22Rv1 (cell line): ENCODE measurements at regions not wholly inside any gene's neighbourhood (a gene's known extent, or its start where the extent isn't known, plus 50 kb on each side); places are given as distances from the start of the nearest gene placed in this dataset.

Experiments used
- H3K27ac ChIP-seq: fragments of 450-650 bp; 2 replicates; pipeline ENCODE4 v1.5.1; 2017
- ZFX ChIP-seq: fragments of 450-650 bp; IDR thresholded peaks from 2 replicates; pipeline ENCODE4 v1.6.1; 2017; ENCODE audit warnings: antibody characterized with exemption, borderline replicate concordance
- TF ChIP-seq, protein P1 (sequence below): fragments of 450-650 bp; IDR thresholded peaks from 2 replicates; pipeline ENCODE4 v1.5.1; 2017; ENCODE audit warnings: mild to moderate bottlenecking

DNA sequence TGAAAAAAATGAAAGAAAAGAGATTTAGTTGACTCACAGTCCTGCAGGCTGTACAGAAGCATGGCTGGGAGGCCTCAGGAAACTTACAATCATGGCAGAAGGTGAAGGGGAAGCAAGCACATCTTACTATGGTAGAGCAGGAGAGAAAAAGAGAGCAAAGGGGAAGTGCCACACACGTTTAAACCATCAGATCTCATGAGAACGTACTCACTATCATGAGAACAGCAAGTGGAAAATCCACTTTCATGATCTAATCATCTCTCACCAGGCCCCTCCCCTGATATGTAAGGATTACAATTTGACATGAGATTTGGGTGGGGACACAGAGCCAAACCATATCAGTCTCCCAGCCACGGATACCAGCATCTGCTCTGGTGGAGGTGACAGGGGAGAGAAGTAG is 50.8 kb upstream of the CPOX start:
- no peak for TF ChIP-seq ZFX
- TF ChIP-seq, protein P1, sequence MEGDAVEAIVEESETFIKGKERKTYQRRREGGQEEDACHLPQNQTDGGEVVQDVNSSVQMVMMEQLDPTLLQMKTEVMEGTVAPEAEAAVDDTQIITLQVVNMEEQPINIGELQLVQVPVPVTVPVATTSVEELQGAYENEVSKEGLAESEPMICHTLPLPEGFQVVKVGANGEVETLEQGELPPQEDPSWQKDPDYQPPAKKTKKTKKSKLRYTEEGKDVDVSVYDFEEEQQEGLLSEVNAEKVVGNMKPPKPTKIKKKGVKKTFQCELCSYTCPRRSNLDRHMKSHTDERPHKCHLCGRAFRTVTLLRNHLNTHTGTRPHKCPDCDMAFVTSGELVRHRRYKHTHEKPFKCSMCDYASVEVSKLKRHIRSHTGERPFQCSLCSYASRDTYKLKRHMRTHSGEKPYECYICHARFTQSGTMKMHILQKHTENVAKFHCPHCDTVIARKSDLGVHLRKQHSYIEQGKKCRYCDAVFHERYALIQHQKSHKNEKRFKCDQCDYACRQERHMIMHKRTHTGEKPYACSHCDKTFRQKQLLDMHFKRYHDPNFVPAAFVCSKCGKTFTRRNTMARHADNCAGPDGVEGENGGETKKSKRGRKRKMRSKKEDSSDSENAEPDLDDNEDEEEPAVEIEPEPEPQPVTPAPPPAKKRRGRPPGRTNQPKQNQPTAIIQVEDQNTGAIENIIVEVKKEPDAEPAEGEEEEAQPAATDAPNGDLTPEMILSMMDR: no peak
- no peak overlapping the region for H3K27ac ChIP-seq

DNA sequence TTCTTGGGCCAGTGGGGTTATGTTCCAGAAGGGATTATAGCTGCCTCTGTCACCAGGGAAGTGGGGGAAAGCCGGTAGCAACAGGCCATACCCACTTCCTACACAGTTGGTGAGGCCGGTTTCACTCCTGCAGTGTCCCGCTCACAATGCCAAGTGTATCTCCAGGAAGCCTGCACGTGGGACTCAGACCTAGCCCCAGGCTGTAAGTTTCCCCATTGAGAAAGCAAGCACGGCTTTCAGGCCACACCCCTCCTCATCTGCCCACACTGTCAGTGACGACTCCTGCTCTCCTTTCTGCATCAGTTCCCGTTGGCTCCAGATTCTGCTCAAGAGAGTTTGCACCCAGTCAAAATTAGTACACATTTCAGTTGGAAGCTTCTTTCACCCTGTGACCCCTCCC is 51.6 kb upstream of the CPOX start:
- TF ChIP-seq ZFX: no peak
- no peak overlapping the region for H3K27ac ChIP-seq

DNA sequence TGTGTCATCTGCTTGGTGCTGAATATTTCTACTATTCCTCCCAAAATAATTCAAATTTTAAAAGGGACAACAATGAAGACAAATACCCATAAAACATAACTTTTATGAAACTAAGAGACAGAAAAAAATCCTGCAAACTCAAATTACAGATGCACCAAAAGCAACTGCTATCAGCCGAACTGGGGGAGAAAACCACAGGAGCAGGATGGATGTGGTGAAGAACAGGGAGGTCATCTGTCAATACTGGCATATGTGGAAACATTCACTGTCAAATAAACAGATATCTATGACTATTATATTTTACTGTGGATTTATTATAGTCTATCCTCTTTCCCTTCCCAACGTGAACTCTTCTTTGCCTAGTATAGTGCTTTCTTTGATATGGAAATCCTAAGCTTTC is 53.3 kb upstream of the CPOX start:
- TF ChIP-seq, protein P1: no peak
- TF ChIP-seq ZFX: no peak
- no peak overlapping the region for H3K27ac ChIP-seq

DNA sequence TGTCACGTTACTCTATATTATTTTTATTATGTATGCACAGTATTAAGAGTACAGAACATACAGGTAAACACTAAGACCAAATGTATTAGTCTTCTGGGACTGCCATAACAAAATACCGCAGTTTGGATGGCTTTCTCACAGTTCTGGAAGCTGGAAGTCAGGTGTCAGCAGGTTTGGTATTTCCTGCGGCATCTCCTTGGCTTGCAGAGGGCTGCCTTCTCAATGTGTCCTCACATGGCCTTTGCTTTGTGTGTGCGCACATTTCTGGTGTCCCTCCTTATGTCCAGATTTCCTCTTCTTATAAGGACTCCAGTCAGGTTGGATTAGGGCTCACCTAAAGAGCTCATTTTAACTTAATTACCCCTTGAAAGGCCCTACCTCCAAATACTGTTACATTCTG is 53.8 kb upstream of the CPOX start:
- TF ChIP-seq, protein P1: no peak
- TF ChIP-seq ZFX: no peak
- H3K27ac ChIP-seq: no peak overlapping the region

DNA sequence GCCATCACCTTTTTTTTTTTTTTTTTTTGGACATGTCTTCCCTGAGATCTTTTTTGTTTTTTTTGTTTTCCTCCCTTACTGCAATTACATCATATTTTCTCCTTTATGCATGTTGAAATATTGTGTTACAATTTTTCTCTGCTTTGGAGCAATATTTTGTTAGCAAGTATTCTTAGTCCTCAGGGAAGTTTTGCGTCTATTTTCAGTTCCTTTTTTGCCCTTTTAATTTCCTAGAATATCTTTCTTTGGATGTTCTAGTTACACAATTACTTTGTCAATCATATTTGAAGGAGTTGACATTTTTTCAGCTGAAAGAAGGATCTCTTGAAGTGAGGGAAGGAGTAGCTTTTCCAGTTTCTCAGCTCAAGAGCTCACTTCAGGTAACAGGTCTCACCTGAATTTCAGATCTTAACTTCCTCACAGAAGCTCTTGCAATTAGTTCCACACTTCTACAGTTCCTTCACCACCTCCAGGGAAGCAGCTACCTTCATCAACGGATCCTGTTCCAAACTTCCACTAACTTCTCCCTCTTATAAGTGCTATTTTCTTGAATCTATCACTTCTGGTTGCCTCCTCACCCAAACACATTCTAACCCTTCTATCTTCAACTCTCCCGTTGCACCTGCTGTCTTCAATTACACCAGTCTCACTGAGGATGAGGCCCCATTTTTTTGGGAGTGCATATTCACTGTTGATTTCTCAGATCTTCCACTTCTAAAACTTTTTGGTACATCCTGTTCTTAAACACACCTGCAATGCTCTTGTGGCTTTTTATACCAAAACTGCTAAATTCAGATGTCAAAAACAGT is 57.8 kb upstream of the CPOX start:
- TF ChIP-seq, protein P1: no peak
- H3K27ac ChIP-seq: no peak overlapping the region

DNA sequence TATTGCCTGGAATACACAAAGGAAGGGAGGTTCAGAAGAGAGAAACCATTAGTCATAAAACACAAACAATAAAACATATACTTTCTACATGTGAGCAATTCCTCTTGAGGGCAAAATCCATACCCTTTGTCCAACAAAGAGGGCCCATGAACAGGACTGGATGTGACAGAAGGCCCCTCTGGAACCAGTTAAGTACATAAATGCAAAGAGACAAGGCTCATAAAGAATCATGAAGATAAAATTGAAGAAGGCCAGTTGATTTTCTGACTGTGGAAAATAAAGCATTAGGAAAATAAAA is 58.3 kb upstream of the CPOX start:
- TF ChIP-seq, protein P1: no peak
- TF ChIP-seq ZFX: no peak
- no peak overlapping the region for H3K27ac ChIP-seq

DNA sequence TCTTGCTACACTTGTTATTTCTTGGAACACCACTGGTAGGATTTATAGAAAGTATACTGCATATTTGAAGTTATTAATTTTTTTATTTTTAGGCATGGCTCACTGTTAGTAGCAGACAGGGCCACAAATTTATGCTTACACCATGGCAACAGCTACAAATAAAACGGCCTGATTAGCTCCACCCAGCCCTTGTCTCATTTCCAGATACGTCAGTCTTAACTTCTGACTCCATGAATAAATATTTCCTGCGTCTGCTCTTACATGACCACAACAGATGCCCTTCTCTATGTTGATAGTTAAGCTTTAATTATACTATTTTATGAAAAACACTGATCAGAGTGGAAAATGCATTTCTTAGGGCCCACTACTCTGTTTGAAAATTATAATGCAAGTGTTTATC is 62.3 kb upstream of the CPOX start:
- TF ChIP-seq, protein P1: no peak
- TF ChIP-seq ZFX: no peak

DNA sequence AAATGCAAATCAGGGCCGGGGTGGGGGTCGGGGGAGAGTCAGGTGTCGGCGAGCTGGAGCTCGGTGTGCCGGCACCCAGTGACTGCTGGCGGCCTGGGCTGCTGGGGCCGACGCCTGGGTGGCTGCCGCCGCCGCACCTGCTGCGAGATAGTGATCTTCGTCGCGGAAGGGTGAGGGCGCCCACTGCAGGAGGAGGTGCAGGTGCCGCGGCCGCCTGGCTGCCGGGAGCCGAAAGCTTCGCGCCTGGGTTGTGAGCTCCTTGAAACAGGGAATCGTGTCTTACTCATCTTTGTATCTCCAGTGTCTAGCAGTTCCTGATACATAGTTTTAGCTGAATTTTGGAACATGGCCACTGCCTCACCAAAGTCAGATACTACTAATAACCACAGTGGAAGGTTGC is 64.0 kb upstream of the CPOX start:
- TF ChIP-seq, protein P1: peak; percentile 81
- no peak for TF ChIP-seq ZFX

More for the DNA sequence above, 62.3 kb upstream of the CPOX start:
- no peak overlapping the region for H3K27ac ChIP-seq

More for the DNA sequence above, 64.0 kb upstream of the CPOX start:
- no peak overlapping the region for H3K27ac ChIP-seq
